Neural progenitor cell (in vitro differentiated cells): ENCODE measurements at regions not wholly inside any gene's neighbourhood (a gene's known extent, or its start where the extent isn't known, plus 50 kb on each side); places are given as distances from the start of the nearest gene placed in this dataset.

Experiments used
- CTCF ChIP-seq: fragments of 200-600 bp; sonication (generic); IDR thresholded peaks from 2 replicates; pipeline ENCODE4 v1.5.1; 2017; ENCODE audit warnings: antibody characterized with exemption, mild to moderate bottlenecking
- EZH2 ChIP-seq: fragments of 200-600 bp; sonication (generic); IDR thresholded peaks from 2 replicates; pipeline ENCODE4 v1.6.1; 2017; ENCODE audit warnings: antibody characterized with exemption, mild to moderate bottlenecking, moderate library complexity
- EZH2phosphoT487 ChIP-seq: fragments of 200-600 bp; sonication (generic); IDR thresholded peaks from 2 replicates; pipeline ENCODE4 v1.6.1; 2017; ENCODE audit warnings: antibody characterized with exemption

GRCh38 chr15:69562564-69562963 is 109.9 kb downstream of the RPLP1 start:
- TF ChIP-seq CTCF (no peak), EZH2phosphoT487 (no peak), EZH2 (no peak)
